Glomerular endothelial cell (primary cell): ENCODE measurements at regions not wholly inside any gene's neighbourhood (a gene's known extent, or its start where the extent isn't known, plus 50 kb on each side); places are given as distances from the start of the nearest gene placed in this dataset.
"Not testable (repeated sequence)": the region's sequence is repeated elsewhere in the genome, so short reads cannot be mapped to it uniquely, and the experiment has no call there.

ENCODE experiments used
- DNase-seq: peaks from one replicate; pipeline ENCODE4 v3.0.0-alpha.2; 2011; ENCODE audit warnings: low read depth, low spot score; ENCODE audit errors: extremely low read depth

GRCh38 chr3:117844676-117845075 is 1135.1 kb downstream of the TUSC7 start:
- no peak for DNase-seq

DNA sequence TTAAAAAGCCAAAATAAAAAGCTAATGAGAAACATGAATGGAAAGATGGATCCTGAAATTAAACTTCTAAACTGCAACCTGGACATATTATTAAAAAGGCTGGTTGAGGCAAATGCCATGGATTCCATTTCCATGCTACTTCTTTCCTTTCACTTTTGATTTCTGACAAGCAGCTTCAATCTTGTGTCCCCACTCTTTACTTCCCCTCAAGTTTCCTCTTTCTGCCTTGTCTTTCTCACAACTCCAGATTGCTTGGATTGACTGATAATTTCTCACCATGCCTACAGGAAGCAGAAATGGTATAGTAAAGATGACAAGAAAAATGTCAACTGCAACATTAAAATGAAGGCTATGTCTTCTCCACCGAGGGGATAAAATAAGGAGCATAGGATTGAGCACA is 1136.7 kb downstream of the TUSC7 start:
- no peak for DNase-seq

DNA sequence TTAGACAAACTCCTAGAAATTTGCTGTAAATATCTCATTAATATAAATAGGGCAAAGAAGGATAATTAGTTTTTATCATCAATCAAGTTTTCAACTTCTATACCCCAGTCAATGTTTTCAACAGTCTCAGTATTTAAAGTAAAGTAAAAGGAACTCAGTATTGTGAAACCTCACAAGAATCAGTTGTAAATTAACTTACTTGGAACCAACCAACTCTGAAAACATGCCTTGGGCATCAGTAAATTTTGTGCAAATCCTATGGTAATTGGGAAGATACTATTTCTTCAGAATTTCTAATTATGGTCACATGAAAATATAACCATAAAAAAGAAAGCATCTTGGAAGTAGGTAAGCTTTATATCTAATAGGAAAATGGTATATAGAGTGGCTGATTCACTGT is 1139.0 kb downstream of the TUSC7 start:
- no peak for DNase-seq

GRCh38 chr3:117853923-117854668 is 1144.5 kb downstream of the TUSC7 start:
- no peak for DNase-seq

DNA sequence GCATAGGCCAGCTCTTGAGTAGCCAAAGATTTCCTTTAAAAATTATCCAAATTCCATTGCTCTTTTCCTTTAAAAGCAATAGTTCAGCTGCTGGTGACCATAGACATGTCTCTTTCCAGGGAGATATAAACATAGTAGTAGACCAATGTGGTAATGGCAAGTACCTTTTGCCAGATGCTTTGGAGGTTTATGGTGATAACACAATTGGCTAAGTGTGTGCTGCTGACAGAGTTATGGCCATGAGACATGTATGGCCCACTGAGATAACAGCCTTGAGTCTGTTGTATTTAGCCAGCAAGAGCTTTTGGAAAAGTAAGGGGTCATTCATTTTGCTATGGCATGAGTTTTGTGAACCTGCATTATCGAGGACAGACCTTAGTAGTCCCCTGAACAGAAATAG is 1146.8 kb downstream of the TUSC7 start:
- no peak for DNase-seq

GRCh38 chr3:117863146-117863545 is 1153.6 kb downstream of the TUSC7 start:
- DNase-seq, result no peak

GRCh38 chr3:117865338-117865737 is 1155.8 kb downstream of the TUSC7 start:
- no peak for DNase-seq

DNA sequence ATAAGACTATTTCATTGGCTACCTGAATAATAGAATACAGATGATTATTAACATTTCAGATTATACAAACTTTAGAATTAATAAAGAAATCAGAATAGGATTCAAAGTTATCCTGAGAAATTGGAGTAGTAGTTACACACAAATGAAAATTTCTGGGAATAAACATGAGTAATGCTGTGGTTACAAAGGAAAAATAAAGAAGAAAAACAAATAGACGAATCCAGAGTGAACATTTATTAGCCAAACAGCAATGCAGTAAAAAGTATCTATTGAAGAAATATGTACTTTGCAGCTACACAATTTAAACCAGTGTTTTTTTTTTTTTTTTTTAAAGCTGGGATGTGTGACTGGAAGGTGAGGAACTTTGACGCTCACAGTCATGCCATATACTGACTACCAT is 1159.2 kb downstream of the TUSC7 start:
- DNase-seq, result no peak

DNA sequence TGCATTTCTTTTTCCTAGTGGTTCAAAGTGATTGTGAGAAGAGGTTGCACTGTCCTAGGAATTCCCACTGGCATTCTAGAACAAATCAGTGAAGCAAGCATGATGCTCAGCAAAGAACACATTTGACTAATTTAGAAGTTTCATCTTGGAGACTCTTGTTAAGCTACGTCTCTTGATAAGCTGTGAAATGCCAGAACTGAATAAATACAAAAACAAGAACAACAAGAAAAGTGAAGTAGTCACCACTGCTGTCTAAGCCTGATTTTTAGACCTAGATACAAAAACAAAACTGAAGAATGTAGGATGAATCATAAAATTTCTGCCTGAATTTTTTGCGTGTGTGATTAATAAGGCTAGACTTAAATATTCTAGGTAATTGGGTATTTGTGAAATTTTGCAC is 1162.4 kb downstream of the TUSC7 start:
- no peak for DNase-seq

GRCh38 chr3:117872594-117873248 is 1161.9 kb downstream of the IGSF11 start:
- DNase-seq, result not testable (repeated sequence)

DNA sequence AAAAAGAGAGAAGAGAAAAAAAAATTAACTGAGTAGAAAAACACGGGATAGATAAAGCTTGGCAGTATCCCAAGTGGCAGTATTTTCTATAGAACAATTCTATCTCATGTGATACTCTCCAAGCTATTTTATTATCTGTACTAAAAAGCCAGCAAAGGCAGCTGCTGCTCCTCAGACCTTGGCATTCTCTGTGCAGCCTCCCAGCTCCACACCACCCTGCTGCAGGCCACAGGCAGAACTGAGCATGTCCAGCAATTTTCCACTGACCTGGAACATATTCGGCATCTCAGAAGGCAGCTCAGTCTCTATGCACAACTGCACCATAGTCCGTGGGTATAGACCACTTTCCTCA is 1161.4 kb downstream of the IGSF11 start:
- DNase-seq, result no peak

- DNase-seq, result no peak
These were observed 1160.5 kb downstream of the IGSF11 start for GRCh38 chr3:117874028-117874690.

DNA sequence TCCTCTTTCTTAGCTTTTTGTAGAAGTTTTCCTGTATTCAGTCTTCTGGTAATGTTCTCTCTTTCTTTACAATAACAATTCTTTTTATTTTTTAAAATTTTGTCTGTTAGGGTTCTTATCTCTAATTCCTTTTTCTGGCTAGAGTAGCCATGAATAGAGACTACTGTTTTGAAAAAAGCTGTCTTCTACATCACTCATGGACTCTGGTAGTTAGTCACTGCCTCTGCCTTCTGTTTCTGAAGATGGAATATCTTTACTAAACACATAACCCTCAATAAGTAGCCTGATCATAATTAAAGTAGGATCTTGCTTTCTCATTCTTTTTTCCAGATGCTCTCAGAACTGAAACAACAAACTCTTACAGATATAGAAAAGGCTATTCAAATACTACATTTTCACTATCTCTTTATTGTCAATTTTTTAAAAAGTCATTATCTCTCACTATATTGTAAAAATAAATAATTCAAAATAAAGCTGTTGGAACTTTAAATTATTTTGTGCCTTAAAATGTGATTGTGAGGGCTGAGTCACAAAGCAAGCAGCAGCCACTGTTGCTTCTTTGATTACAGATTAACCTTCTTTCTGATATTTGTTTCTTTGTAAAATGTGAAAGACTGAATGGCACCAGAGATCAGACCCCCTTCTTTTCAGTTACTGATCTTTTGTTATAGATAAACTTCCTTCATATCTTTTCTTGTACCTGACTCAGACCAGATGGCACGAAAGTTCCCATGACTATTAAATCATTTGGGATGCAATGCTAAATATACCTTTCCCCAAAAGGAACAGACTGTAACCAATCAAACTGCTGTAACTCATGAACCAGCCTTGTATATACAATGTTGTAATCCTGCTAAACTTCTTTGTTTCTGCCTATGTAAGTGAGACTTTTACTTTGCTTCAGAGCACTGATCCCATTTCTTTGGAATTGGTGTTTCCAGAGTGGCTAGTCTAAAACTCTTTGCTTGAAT is 1159.5 kb downstream of the IGSF11 start:
- DNase-seq, result no peak

DNA sequence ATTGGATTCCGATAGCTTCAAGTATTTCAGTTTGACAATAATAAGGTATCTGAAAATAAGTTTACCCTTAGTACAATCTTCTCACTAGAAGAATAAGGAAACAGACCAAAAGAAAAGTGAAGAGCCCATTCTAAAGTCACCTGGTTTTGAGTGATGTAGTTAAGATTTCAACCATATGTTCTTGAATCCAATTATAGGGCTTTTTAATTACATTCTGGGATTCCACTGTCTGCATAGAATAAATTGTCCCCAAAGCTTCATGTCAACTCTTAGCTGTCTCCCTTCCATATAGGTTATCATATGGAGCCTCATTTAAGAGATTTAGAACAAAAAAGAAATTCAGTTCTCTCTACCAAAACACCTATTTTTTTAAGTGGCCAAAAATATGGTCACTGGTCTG is 1158.8 kb downstream of the IGSF11 start:
- no peak for DNase-seq

DNA sequence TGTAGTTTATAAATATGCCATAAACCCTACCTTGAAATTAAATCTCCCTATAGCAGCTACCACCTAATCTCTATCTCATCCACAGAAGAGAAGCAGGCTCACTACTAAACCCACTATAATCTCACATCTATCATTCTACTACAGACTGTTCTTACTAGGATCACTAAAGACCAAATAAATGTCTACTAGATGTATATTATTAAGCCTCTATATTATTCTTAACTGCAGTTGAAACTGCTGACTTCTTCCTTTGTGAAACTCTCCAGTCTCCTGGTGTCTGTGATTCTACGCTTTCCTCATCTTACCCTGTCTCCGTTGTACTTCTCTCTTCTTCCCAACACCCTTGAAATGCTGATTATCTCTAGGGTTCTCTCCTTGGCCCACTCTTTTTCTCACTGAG is 1154.0 kb downstream of the IGSF11 start:
- no peak for DNase-seq

DNA sequence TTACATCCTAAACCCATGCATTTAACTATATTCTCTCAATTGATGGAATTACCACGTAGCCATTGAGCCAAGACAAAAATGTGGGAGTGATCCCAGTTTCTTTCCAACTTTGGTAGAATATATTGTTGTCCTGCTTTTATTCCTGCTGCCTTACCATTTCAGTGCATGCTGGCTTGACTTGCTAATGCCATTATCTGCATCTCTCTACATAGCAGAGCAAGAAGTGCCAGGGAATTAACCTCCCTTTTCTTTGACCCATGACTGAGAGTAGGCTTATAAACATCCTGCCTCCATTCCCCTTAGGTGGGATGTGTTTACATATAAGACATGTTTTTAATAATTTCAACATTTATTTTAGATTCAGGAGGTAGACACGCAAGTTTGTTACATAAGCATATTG is 1153.4 kb downstream of the IGSF11 start:
- no peak for DNase-seq

DNA sequence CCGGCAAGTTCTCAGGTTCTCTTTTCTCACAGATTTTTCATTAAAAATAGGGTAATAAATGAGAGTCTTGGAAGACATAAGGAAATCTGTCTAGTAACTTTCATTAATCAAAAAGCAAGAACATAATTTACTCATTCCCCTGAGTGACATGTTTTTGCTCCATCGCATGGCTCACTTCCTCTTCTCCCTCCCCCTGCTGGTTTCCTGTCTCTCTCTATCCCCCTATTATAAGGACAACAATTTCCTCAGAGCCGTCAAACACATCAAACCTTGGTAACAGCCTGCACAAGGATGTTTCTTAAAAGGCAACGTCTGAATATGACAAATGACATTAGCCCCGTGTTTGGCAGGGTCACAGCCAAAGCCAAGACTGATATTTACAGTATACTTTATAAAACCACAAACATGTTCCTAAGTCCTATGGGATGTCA is 1149.6 kb downstream of the IGSF11 start:
- no peak for DNase-seq

DNA sequence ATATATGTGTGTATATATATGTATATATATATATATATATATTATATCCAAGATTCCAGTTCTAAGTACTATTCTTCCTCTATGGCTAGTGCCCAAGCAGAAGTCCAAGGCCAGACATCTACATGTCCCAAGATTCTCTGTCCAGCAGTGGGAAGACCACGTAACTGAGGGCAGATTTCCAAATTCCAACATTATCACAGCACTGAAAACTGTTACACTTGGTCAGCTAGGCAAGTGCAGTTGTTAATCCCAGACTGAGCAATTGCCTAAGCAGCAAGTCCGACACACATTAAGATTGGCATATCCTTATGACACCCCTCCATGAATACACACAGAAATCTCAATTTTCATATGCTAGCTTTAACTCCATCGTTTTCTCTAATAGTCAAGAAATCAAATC is 1148.5 kb downstream of the IGSF11 start:
- no peak for DNase-seq

GRCh38 chr3:117887031-117887430 is 1147.6 kb downstream of the IGSF11 start:
- no peak for DNase-seq

DNA sequence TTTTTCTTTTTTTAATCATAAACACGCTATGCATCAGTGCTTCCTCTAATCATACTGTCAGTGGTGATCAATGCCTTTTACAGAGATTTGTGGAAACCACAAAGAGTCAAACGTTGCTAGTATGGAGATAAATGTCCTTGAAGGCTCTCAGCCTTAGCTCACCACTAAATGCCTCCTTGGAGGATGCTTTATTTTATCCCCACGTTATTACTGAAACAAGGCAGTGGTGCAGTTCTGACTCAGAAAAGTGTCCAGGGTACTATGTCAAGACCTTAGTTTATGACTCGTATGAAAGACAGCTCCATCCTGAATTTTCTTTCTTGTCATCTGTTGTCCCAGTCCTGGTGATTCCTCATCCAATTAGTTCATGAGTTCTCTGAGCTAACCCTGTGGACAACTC is 1146.7 kb downstream of the IGSF11 start:
- DNase-seq, result no peak

- DNase-seq, result no peak
These were observed 1142.2 kb downstream of the IGSF11 start for GRCh38 chr3:117892431-117892841.
